ENCODE measurements at regions not wholly inside any gene's neighbourhood (a gene's known extent, or its start where the extent isn't known, plus 50 kb on each side); places are given as distances from the start of the nearest gene placed in this dataset.
"Not testable (repeated sequence)": the region's sequence is repeated elsewhere in the genome, so short reads cannot be mapped to it uniquely, and the experiment has no call there.

- no peaks in the 10 kb centered on the region for H3K27me3 ChIP-seq (ENCODE audit: insufficient read depth, low read length)
- H3K4me1 ChIP-seq (ENCODE audit: insufficient read depth, low read length) = no peaks in the 10 kb centered on the region
- no peak overlapping the region for H3K4me2 ChIP-seq (ENCODE audit: insufficient read depth, low read length)
- no peaks in the 10 kb centered on the region for H4K20me1 ChIP-seq (ENCODE audit: insufficient read depth, low read length)
- no peaks in the 10 kb centered on the region for H3K79me2 ChIP-seq (ENCODE audit: insufficient read depth, low read length)
- H2AFZ ChIP-seq (ENCODE audit: low read length) = no peak overlapping the region
- TF ChIP-seq CTCF (IDR thresholded peaks at IDR 0.05; ENCODE audit: extremely low read depth, low read depth, low read length) = no peak
- DNase-seq (ENCODE audit: insufficient read length, low spot score, missing footprints) = no peak
- H3K36me3 ChIP-seq (ENCODE audit: insufficient read depth, low read length) = no peaks in the 10 kb centered on the region
- H3K9me3 ChIP-seq (ENCODE audit: low read depth, low read length) = no peaks in the 10 kb centered on the region
- H3K27ac ChIP-seq (ENCODE audit: low read depth, low read length) = no peak overlapping the region
- H3K4me3 ChIP-seq (ENCODE audit: insufficient read depth, low read length) = no peak overlapping the region
Measured at GRCh38 chr3:96330795-96331194, 483.6 kb upstream of the EPHA6 start.

- no peak overlapping the region for H3K4me2 ChIP-seq (ENCODE audit: insufficient read depth, low read length)
- H3K27ac ChIP-seq (ENCODE audit: low read depth, low read length) = no peak overlapping the region
- H3K9me3 ChIP-seq (ENCODE audit: low read depth, low read length) = no peaks in the 10 kb centered on the region
- no peak overlapping the region for H2AFZ ChIP-seq (ENCODE audit: low read length)
- no peak for TF ChIP-seq CTCF (IDR thresholded peaks at IDR 0.05; ENCODE audit: extremely low read depth, low read depth, low read length)
- DNase-seq (ENCODE audit: insufficient read length, low spot score, missing footprints) = no peak
- H3K4me1 ChIP-seq (ENCODE audit: insufficient read depth, low read length) = no peaks in the 10 kb centered on the region
- H3K36me3 ChIP-seq (ENCODE audit: insufficient read depth, low read length) = no peaks in the 10 kb centered on the region
- no peak overlapping the region for H3K4me3 ChIP-seq (ENCODE audit: insufficient read depth, low read length)
- no peaks in the 10 kb centered on the region for H3K27me3 ChIP-seq (ENCODE audit: insufficient read depth, low read length)
- H3K79me2 ChIP-seq (ENCODE audit: insufficient read depth, low read length) = no peaks in the 10 kb centered on the region
- H4K20me1 ChIP-seq (ENCODE audit: insufficient read depth, low read length) = no peaks in the 10 kb centered on the region
Measured at GRCh38 chr3:96331341-96331740, 483.1 kb upstream of the EPHA6 start.

- Histone ChIP-seq H2AFZ (ENCODE audit: low read length) (no peak overlapping the region), H3K4me3 (ENCODE audit: insufficient read depth, low read length) (no peak overlapping the region), H3K36me3 (ENCODE audit: insufficient read depth, low read length) (no peaks in the 10 kb centered on the region), H3K4me1 (ENCODE audit: insufficient read depth, low read length) (no peaks in the 10 kb centered on the region), H3K79me2 (ENCODE audit: insufficient read depth, low read length) (no peaks in the 10 kb centered on the region), H4K20me1 (ENCODE audit: insufficient read depth, low read length) (no peaks in the 10 kb centered on the region), H3K9me3 (ENCODE audit: low read depth, low read length) (no peaks in the 10 kb centered on the region), H3K27me3 (ENCODE audit: insufficient read depth, low read length) (no peaks in the 10 kb centered on the region), H3K27ac (ENCODE audit: low read depth, low read length) (no peak overlapping the region), H3K4me2 (ENCODE audit: insufficient read depth, low read length) (no peak overlapping the region)
- TF ChIP-seq CTCF (IDR thresholded peaks at IDR 0.05; ENCODE audit: extremely low read depth, low read depth, low read length) = no peak
- DNase-seq (ENCODE audit: insufficient read length, low spot score, missing footprints) = no peak
Measured at GRCh38 chr3:96334779-96335178, 479.6 kb upstream of the EPHA6 start.

- Histone ChIP-seq H3K4me3 (ENCODE audit: insufficient read depth, low read length) (no peak overlapping the region), H2AFZ (ENCODE audit: low read length) (no peak overlapping the region), H3K27ac (ENCODE audit: low read depth, low read length) (no peak overlapping the region), H3K79me2 (ENCODE audit: insufficient read depth, low read length) (no peaks in the 10 kb centered on the region), H3K4me1 (ENCODE audit: insufficient read depth, low read length) (no peaks in the 10 kb centered on the region), H3K27me3 (ENCODE audit: insufficient read depth, low read length) (no peaks in the 10 kb centered on the region), H3K4me2 (ENCODE audit: insufficient read depth, low read length) (no peak overlapping the region), H4K20me1 (ENCODE audit: insufficient read depth, low read length) (no peaks in the 10 kb centered on the region), H3K36me3 (ENCODE audit: insufficient read depth, low read length) (no peaks in the 10 kb centered on the region), H3K9me3 (ENCODE audit: low read depth, low read length) (peaks cover 2% of the 10 kb centered on the region)
- no peak for TF ChIP-seq CTCF (IDR thresholded peaks at IDR 0.05; ENCODE audit: extremely low read depth, low read depth, low read length)
- no peak for DNase-seq (ENCODE audit: insufficient read length, low spot score, missing footprints)
Measured at GRCh38 chr3:96347289-96347688, 467.1 kb upstream of the EPHA6 start.

- not testable (repeated sequence) for H3K4me3 ChIP-seq (ENCODE audit: insufficient read depth, low read length); H3K4me1 ChIP-seq (ENCODE audit: insufficient read depth, low read length); H3K9me3 ChIP-seq (ENCODE audit: low read depth, low read length); H3K79me2 ChIP-seq (ENCODE audit: insufficient read depth, low read length); H3K36me3 ChIP-seq (ENCODE audit: insufficient read depth, low read length); H2AFZ ChIP-seq (ENCODE audit: low read length); DNase-seq (ENCODE audit: insufficient read length, low spot score, missing footprints); H3K4me2 ChIP-seq (ENCODE audit: insufficient read depth, low read length); H3K27me3 ChIP-seq (ENCODE audit: insufficient read depth, low read length); H4K20me1 ChIP-seq (ENCODE audit: insufficient read depth, low read length); H3K27ac ChIP-seq (ENCODE audit: low read depth, low read length)
Measured at GRCh38 chr3:96351598-96351997, 462.8 kb upstream of the EPHA6 start.

All from osteoblast (primary cell).